ENCODE measurements at regions not wholly inside any gene's neighbourhood (a gene's known extent, or its start where the extent isn't known, plus 50 kb on each side); places are given as distances from the start of the nearest gene placed in this dataset.
"Not testable (repeated sequence)": the region's sequence is repeated elsewhere in the genome, so short reads cannot be mapped to it uniquely, and the experiment has no call there.

- H3K4me3 Mint-ChIP-seq = no peak overlapping the region
- H3K4me1 Mint-ChIP-seq = peaks cover 13% of the 10 kb centered on the region
- H3K27ac Mint-ChIP-seq = no peak overlapping the region
Observed at GRCh38 chr6:6750594-6751265, 162.2 kb downstream of the LY86 start.

GRCh38 chr6:6751266-6751596 is 162.7 kb downstream of the LY86 start:
- no peaks in the 10 kb centered on the region for H3K36me3 Mint-ChIP-seq (ENCODE audit: low read depth)
- no peak overlapping the region for H3K27ac Mint-ChIP-seq
- peaks cover 2% of the 10 kb centered on the region for H3K27me3 Mint-ChIP-seq
- ATAC-seq = no peak
- peaks cover 13% of the 10 kb centered on the region for H3K4me1 Mint-ChIP-seq
- H3K9me3 Mint-ChIP-seq = no peaks in the 10 kb centered on the region
- no peak overlapping the region for H3K4me3 Mint-ChIP-seq
- no peak for DNase-seq

More at GRCh38 chr6:6750594-6751265, 162.2 kb downstream of the LY86 start:
- Mint-ChIP-seq H3K9me3 (no peaks in the 10 kb centered on the region), H3K36me3 (ENCODE audit: low read depth) (no peaks in the 10 kb centered on the region), H3K27me3 (peaks cover 2% of the 10 kb centered on the region)
- ATAC-seq = no peak
- no peak for DNase-seq

GRCh38 chr6:6751619-6752023 is 163.1 kb downstream of the LY86 start:
- ATAC-seq (peak; percentile 61), DNase-seq (peak; percentile 13)
- Mint-ChIP-seq H3K36me3 (ENCODE audit: low read depth) (no peaks in the 10 kb centered on the region), H3K4me1 (peaks cover 13% of the 10 kb centered on the region), H3K27me3 (peaks cover 2% of the 10 kb centered on the region), H3K4me3 (no peak overlapping the region), H3K27ac (no peak overlapping the region), H3K9me3 (no peaks in the 10 kb centered on the region)

GRCh38 chr6:6752129-6752528 is 163.6 kb downstream of the LY86 start:
- no peak for ATAC-seq
- H3K27ac Mint-ChIP-seq = no peak overlapping the region
- H3K4me3 Mint-ChIP-seq = no peak overlapping the region
- H3K36me3 Mint-ChIP-seq (ENCODE audit: low read depth) = no peaks in the 10 kb centered on the region
- H3K9me3 Mint-ChIP-seq = no peaks in the 10 kb centered on the region
- DNase-seq = no peak
- H3K4me1 Mint-ChIP-seq = peaks cover 13% of the 10 kb centered on the region
- peaks cover 1% of the 10 kb centered on the region for H3K27me3 Mint-ChIP-seq

DNA sequence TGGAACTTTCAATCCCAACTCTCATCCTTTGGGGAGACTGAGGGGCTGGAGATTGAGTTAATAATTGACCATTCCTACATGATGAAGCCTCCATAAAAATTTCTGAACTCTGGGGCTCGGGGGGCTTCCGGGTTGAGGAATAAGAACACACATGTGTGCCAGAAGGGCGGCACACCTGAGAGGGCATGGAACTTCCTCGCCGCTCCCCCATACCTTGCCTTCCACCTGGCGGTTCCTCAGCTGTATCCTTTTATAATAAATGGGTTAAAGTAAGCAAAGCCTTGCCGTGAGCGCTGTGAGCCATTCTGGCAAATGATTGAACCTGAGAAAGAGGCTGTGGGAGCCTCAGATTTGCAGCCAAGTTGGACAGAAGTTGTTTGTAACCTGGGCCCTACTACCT is 164.8 kb downstream of the LY86 start:
- H3K36me3 Mint-ChIP-seq (ENCODE audit: low read depth) = no peaks in the 10 kb centered on the region
- ATAC-seq = no peak
- H3K27me3 Mint-ChIP-seq = peaks cover 4% of the 10 kb centered on the region
- DNase-seq = no peak
- no peaks in the 10 kb centered on the region for H3K9me3 Mint-ChIP-seq
- H3K4me3 Mint-ChIP-seq = no peak overlapping the region
- no peak overlapping the region for H3K27ac Mint-ChIP-seq
- H3K4me1 Mint-ChIP-seq = peaks cover 13% of the 10 kb centered on the region

DNA sequence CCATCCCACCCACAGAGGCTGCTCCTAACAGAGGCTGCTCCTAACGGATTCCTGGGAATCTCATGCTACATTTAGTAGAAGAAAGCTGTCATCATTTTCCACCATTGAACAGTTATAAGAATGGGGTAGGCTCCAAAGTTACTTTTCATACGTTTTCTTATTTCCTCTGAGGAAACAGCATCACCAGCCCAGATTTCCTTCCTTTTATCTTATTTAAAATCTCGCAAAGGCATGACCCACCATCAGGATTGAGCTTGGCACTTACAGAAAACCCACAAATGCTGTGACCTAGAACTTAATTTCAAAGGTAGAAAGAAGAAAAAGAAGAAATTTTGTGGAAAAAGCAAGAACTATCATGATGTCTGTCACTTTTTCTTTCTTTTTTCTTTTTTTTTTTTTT is 168.0 kb downstream of the LY86 start:
- Mint-ChIP-seq H3K27ac (no peak overlapping the region), H3K4me1 (peaks cover 9% of the 10 kb centered on the region), H3K9me3 (no peaks in the 10 kb centered on the region), H3K4me3 (no peak overlapping the region), H3K36me3 (ENCODE audit: low read depth) (no peaks in the 10 kb centered on the region), H3K27me3 (peaks cover 4% of the 10 kb centered on the region)
- DNase-seq = no peak
- no peak for ATAC-seq

DNA sequence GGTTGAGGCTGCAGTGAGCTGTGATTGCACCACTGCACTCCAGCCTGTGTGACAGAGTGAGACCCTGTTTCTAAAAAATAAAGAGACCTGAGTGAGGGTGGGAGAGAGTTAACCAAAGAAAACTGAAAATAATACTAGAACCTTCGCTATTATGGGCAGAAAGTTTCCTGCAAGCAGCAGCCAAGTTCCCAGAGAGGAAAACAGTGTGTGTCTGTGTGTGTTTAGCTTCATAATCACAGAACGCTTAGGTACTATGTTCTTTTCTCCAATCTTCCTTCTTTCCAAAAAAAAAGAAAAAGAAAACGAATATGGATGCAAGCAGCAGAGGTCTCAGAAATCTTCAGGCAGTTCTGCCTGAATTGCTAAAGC is 170.0 kb downstream of the LY86 start:
- Mint-ChIP-seq H3K4me3 (no peak overlapping the region), H3K36me3 (ENCODE audit: low read depth) (no peaks in the 10 kb centered on the region), H3K4me1 (peaks cover 4% of the 10 kb centered on the region), H3K27ac (no peak overlapping the region), H3K9me3 (no peaks in the 10 kb centered on the region), H3K27me3 (peaks cover 4% of the 10 kb centered on the region)
- ATAC-seq = no peak
- DNase-seq = no peak

DNA sequence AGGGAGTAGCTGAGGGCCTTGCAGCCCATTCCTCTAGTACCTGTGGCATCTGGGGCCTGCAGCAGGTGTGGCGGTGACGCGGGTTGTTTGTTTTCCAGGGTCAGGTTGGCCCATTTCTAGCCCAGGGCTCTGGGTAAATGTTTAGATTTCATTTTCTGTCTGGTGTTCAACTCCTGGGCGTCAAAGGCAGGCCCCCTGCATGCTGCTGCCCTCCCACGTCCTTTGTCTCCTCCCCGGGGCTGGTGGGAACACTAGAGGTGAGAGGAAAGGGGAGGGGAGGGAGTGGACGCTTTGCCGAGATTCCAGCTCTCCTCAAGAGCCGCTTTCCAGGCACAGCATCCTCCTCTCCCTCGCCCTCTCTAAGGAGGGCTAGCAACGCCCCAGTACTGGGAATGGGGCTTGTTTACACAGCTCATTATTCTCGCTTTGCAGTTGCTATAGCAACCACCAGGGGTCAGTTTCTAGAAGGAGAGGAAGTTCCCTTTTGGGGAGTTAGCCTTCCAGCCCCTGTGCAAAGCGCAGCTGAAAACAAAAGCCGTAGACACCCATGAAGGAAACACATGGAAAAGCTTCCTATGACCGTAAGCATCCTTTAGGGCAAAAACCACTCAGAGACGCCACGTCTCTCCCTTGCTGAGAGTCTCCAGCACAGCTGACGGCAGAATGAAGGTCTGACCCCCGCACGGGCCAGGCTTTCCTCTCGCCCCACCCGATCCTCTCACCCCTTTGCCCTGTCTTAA is 170.6 kb downstream of the LY86 start:
- Mint-ChIP-seq H3K27ac (no peak overlapping the region), H3K4me1 (peaks cover 4% of the 10 kb centered on the region), H3K36me3 (ENCODE audit: low read depth) (no peaks in the 10 kb centered on the region), H3K9me3 (no peaks in the 10 kb centered on the region), H3K4me3 (no peak overlapping the region), H3K27me3 (peaks cover 4% of the 10 kb centered on the region)
- ATAC-seq (peak; percentile 54), DNase-seq (peak; percentile 27)

DNA sequence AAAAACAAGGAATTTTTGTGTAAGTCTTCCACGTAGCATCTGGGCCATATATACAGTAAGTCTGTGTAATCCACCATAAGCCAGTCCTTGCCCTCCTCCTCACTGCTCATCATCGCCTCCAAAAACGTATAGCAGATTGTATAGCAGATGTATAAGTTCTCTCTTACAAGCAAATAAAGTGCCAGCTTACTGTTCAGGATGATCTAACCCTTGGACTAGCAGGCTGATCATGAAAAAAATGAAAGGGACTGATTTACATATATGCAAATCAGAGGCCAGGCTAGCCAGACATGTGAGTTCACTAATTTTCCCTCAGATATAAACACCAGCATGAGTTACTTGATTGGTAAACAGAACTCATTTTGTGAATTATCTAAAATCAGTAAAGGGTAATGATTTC is 171.5 kb downstream of the LY86 start:
- no peak overlapping the region for H3K27ac Mint-ChIP-seq
- H3K36me3 Mint-ChIP-seq (ENCODE audit: low read depth) = no peaks in the 10 kb centered on the region
- no peak for ATAC-seq
- peaks cover 4% of the 10 kb centered on the region for H3K27me3 Mint-ChIP-seq
- DNase-seq = no peak
- peaks cover 4% of the 10 kb centered on the region for H3K4me1 Mint-ChIP-seq
- no peak overlapping the region for H3K4me3 Mint-ChIP-seq
- H3K9me3 Mint-ChIP-seq = no peaks in the 10 kb centered on the region

DNA sequence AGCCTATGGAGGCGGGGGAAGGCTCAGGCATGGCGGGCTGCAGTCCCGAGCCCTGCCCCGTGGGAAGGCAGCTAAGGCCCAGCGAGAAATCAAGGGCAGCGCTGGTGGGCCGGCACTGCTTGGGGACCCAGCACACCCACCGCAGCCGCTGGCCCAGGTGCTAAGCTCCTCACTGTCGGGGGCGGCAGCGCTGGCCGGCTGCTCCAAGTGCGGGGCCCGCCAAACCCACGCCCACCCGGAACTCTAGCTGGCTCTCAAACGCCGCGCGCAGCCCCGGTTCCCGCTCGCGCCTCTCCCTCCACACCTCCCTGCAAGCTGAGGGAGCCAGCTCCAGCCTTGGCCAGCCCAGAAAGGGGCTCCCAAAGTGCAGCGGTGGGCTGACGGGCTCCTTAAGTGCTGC is 174.0 kb downstream of the LY86 start:
- H3K9me3 Mint-ChIP-seq = not testable (repeated sequence)

GRCh38 chr6:6764764-6765434 is 176.4 kb downstream of the LY86 start:
- H3K36me3 Mint-ChIP-seq (ENCODE audit: low read depth) = no peaks in the 10 kb centered on the region
- no peak overlapping the region for H3K27ac Mint-ChIP-seq

More for the DNA sequence above, 174.0 kb downstream of the LY86 start:
- H3K4me1 Mint-ChIP-seq; H3K4me3 Mint-ChIP-seq; H3K27me3 Mint-ChIP-seq; ATAC-seq; DNase-seq; H3K36me3 Mint-ChIP-seq (ENCODE audit: low read depth); H3K27ac Mint-ChIP-seq: not testable (repeated sequence)

DNA sequence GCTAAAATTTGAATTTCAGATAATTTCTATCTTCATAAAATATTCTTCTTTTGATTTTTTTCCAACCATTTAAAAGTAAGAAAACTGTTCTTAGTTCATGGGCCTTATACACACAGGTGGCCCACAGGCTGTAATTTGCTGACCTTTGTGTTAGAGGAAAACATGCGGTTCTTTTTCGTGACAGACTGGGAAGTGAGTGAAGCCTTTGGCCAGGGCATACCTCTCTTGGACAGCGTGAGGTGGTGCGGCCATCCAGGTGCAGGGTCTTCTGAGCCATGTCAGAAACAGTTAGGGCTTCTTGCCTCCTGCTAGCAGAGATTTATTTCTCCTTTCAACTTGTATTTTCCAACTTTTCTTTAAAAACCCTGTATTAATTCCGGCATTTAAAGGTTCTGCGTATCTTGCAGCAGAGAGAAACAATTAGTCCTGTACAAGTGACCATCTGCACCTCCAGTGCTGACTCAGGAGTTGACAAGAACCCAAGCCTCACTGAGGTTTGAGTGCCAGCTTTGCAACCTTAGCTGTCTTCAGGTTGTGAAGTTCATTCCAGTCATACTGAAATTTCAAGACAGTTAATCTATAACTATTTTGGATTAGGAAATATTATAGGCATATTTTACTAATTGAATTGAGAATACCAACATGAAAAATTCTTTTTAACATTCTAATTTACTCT is 177.8 kb downstream of the LY86 start:
- no peaks in the 10 kb centered on the region for H3K36me3 Mint-ChIP-seq (ENCODE audit: low read depth)
- H3K27me3 Mint-ChIP-seq = no peaks in the 10 kb centered on the region
- no peaks in the 10 kb centered on the region for H3K4me1 Mint-ChIP-seq
- no peak overlapping the region for H3K4me3 Mint-ChIP-seq
- no peaks in the 10 kb centered on the region for H3K9me3 Mint-ChIP-seq
- no peak for DNase-seq
- no peak overlapping the region for H3K27ac Mint-ChIP-seq
- ATAC-seq = no peak

More at GRCh38 chr6:6764764-6765434, 176.4 kb downstream of the LY86 start:
- H3K4me3 Mint-ChIP-seq = no peak overlapping the region
- peaks cover 2% of the 10 kb centered on the region for H3K4me1 Mint-ChIP-seq
- H3K9me3 Mint-ChIP-seq = no peaks in the 10 kb centered on the region
- no peak for DNase-seq
- H3K27me3 Mint-ChIP-seq = no peaks in the 10 kb centered on the region
- ATAC-seq = no peak

DNA sequence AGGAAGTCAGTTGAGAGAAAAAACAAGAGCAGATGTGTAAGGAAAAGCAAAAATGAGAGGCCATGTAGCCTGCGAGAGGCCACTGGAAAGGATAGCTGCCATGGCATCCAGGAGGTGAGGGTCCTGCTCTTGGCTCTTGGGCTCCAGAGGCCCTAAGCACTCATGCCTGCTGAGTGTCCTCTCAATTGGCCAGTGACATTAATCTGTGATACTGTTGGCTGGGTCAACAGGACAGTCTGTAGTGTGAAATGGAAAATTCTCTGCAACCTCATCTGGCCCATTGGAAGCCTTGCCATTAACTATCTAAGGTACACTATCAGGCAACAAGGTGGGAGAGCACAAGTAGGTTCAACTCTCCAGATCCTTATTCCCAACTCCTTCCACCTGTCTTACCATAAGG is 180.9 kb downstream of the LY86 start:
- DNase-seq = no peak
- H3K4me1 Mint-ChIP-seq = no peaks in the 10 kb centered on the region
- H3K9me3 Mint-ChIP-seq = no peaks in the 10 kb centered on the region
- no peak overlapping the region for H3K4me3 Mint-ChIP-seq
- no peaks in the 10 kb centered on the region for H3K36me3 Mint-ChIP-seq (ENCODE audit: low read depth)
- H3K27ac Mint-ChIP-seq = no peak overlapping the region
- H3K27me3 Mint-ChIP-seq = no peaks in the 10 kb centered on the region
- ATAC-seq = no peak

- ATAC-seq (no peak), DNase-seq (no peak)
- H3K4me1 Mint-ChIP-seq = no peaks in the 10 kb centered on the region
- peaks cover 2% of the 10 kb centered on the region for H3K9me3 Mint-ChIP-seq
- peaks cover 2% of the 10 kb centered on the region for H3K27me3 Mint-ChIP-seq
- H3K4me3 Mint-ChIP-seq = no peak overlapping the region
- H3K27ac Mint-ChIP-seq = no peak overlapping the region
- no peaks in the 10 kb centered on the region for H3K36me3 Mint-ChIP-seq (ENCODE audit: low read depth)
Observed at GRCh38 chr6:6771224-6771945, 182.9 kb downstream of the LY86 start.
